Esophagus mucosa (tissue), 1 donor: ENCODE measurements at regions not wholly inside any gene's neighbourhood (a gene's known extent, or its start where the extent isn't known, plus 50 kb on each side); places are given as distances from the start of the nearest gene placed in this dataset.
"Not testable (repeated sequence)": the region's sequence is repeated elsewhere in the genome, so short reads cannot be mapped to it uniquely, and the experiment has no call there.

Experiments
- ATAC-seq: fragments of 200-7000 bp; cut with Tn5 transposase; one replicate; pipeline ENCODE4 v1.9.1; 2020
- donor health status: DM: yes; HTN: yes; CAD: no.

- no peak for ATAC-seq
Observed at GRCh38 chr17:54196751-54197150, 374.0 kb downstream of the KIF2B start.

GRCh38 chr17:54201380-54201779 lies 378.7 kb downstream of the KIF2B start:
- ATAC-seq = not testable (repeated sequence)

GRCh38 chr17:54220829-54221228 lies 398.1 kb downstream of the KIF2B start:
- ATAC-seq = no peak

DNA sequence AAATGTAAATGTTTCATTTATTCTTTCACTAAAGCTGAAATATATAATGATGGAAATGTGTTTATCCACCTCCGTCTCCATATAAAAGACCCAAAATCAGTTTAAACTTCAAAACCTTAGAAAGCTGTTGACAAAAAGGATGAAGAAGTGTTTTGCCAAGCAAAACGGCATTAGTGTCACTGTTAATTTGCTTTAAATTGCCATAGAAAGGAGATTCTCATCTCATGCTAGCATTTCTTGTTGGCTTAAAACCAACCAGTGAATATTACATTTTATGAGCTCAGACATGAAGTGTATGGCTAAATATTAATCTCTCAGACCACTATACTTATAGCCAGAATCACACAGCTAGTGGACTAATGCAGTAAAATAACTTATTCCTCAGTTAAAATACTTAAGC lies 398.8 kb downstream of the KIF2B start:
- ATAC-seq = no peak

DNA sequence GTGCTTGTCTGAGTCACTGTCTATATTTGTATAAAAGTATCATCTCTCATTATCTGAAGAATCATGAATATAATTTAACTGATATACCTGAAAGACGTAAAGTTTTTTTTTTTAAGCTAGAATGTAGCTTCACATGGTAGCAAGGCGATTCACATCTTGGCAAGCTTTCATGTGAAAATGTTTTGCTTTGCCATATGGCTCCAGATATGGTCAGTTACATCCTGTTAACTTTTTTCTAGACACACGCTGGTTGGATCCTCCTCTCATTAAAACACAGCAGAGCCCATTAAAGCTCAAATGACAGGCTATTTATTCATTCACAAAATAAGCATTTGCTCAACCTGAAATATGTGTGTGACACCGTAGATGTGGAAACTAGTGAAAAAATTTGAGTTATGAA lies 412.8 kb downstream of the KIF2B start:
- ATAC-seq = no peak

GRCh38 chr17:54237911-54238515 lies 415.3 kb downstream of the KIF2B start:
- no peak for ATAC-seq

DNA sequence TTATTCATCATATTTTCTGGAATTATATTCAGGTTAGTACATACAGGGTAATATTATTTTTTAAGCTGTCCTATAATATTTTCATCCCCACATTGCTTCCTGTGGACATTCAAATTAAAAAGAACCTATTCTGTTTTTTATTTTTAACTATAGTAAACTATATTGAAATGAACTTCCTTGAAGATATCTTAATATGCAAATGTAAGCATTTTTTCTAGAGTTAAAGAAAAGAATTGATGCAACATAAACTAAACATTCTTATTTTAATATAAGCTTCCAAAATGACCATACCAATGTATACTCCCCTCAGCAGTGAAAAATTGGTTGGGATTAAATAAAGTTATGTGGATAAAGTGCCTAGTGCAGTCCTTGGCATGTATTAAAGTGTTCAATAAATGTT lies 416.6 kb downstream of the KIF2B start:
- ATAC-seq = no peak

- no peak for ATAC-seq
Observed at GRCh38 chr17:54255696-54256095, 433.0 kb downstream of the KIF2B start.

- ATAC-seq = no peak
Observed at GRCh38 chr17:54256401-54256929, 433.7 kb downstream of the KIF2B start.

DNA sequence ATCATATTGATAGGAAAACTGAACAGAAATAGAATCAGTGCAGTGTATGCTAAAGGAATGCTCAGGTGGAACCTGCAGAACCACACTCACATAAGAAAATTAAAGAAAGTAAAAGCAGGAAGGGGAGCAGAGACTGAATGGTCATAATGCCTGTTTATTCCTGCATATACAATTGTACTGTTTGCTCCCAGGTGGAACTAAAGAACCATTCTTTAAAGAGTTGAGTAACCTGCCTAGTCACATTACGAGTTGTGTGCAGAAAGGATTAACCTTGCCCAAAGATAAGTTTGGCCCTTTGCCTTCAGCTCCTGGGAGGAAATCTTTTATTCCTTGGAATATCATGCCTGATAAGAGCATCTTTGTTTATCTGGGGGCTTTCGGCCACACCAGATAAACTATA lies 434.7 kb downstream of the KIF2B start:
- peak; percentile 90 for ATAC-seq

- ATAC-seq = no peak
Observed at GRCh38 chr17:54259476-54259875, 436.7 kb downstream of the KIF2B start.

DNA sequence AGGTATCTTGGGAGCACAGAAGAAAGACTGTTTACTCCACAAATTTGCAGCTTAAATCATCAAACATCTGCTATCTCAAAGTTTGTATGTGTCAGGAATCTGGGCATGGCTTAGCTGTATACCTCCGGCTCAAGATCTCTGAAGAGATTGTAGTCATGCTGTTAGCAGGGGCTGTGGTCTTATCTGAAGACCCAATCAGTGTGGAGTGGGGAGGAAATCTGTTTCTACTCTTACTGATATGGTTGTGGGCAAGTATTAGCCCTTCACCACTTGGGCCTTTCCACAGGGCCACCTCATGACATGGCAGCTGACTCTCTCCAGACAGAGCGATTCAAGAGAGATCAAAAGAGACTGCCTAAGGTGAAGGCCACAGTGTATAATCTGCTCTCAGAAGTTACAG lies 438.7 kb downstream of the KIF2B start:
- no peak for ATAC-seq

- ATAC-seq = peak; percentile 46
Observed at GRCh38 chr17:54269881-54270280, 447.2 kb downstream of the KIF2B start.

- no peak for ATAC-seq
Observed at GRCh38 chr17:54270499-54270898, 447.8 kb downstream of the KIF2B start.

DNA sequence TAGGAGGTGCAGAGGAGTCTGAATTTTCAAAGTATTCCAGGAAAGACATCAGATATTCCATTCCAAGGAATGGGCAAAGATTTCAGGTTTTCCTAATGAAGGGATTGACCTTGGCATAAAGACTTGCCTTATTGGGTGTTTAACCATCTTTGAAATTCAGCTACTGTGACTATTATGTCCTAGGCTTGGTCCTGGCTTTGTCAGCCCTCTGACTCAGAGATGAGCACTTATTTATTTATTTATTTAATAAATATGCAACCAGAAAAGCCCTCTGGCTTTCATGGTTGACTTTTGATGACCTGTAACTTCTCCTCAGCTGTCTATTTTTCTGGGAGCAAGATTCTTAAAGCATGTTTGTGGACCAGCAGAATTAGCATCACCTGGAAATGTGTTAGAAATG lies 455.1 kb downstream of the KIF2B start:
- ATAC-seq = peak; percentile 55

GRCh38 chr17:54280741-54281140 lies 458.0 kb downstream of the KIF2B start:
- ATAC-seq = no peak

DNA sequence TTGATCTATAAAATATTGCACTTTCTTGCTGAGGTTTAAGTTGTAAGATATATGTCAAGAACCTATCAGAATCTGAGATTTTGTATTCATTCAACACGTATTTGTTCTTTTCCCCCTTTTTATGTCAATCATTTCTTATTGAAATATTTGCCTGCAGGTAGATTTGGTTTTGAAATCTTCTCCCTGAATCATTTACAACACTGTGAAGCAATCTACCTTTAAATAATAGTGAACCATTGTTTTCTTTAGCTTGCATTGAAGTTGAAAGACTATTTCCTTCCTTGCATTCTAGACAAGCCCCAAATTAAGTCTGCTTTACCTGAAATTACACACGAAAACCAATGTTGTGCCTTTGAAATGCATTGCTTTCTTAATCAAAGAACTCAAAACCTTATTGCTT lies 460.2 kb downstream of the KIF2B start:
- no peak for ATAC-seq

DNA sequence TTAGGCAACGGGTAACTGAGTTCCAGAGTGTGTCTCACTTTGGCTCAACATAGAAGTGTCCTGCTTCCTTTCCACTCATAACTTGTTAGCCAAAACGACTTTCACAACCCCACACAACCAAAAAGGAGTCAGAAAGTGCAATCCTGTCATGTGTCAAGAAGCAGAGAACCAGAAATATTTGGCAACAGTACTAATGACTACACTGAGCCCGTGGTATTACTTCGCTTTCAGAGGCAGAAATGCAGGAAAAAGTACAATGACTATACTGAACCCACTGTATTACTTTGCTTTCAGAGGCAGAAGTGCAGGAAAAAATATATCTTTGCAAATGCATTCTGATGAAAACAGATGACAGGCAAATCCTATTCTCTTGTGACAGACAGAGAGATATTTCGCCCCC lies 484.6 kb downstream of the KIF2B start:
- ATAC-seq = no peak

DNA sequence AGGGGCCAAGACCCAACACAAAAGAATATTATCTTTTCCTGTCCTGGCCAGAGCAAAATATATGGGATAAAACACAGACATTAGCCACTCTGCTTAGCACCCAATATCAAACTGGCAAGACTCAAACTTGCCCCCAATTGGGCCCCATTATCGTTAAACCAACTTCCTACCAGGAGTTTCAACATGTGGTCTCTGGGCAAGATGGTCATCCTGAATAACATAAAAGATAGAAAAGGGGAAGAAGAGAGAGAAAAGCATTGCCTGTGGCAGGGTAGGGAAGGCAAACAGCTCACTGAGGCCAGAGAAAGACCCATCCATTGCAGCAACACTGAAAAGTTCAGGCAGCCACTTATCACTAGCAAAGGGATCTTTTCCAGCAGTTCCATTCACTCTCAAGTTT lies 502.1 kb downstream of the KIF2B start:
- ATAC-seq = no peak

- ATAC-seq = no peak
Observed at GRCh38 chr17:54339731-54340130, 517.0 kb downstream of the KIF2B start.

DNA sequence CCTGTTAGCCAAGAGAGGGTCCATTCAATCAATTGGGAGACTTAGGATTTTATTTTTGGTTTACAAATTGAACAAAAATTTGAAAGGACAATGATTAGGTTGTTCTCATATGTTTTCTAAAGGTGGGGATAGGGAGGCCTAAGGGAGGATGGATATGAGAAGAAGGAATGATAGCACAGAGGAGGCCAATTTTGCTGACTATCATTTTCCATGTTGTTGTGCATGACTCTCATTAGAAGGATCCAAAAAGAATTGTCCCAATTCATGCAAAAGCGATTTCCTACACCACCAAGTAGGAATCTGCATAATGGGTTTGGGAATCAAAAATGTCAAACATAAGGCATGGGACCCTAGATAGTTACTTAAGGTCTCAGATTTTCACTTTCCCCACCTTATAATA lies 524.8 kb downstream of the KIF2B start:
- ATAC-seq = no peak

DNA sequence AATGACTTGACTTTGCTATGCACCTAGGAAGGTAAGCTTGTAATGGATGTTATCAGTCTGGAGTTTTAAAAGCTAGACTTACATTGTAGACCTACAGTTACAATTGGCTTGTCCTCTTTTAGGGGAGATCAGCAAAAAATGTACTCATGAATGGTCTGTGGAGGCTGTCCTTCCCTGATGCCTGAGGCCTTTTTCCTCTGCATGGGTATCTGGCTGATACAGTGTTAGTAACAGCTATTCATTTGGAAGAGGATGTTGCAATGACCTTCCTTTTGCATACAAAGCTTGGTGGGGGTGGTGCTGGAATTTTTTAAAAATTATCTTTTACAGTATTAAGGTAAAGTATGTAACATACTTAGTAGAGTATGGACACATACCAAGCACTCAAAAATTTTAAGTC lies 525.5 kb downstream of the KIF2B start:
- no peak for ATAC-seq

GRCh38 chr17:54353789-54354525 lies 531.2 kb downstream of the KIF2B start:
- ATAC-seq = no peak

GRCh38 chr17:54361073-54361472 lies 538.3 kb downstream of the KIF2B start:
- ATAC-seq = not testable (repeated sequence)
